HL-60 (cell line): ENCODE measurements at regions not wholly inside any gene's neighbourhood (a gene's known extent, or its start where the extent isn't known, plus 50 kb on each side); places are given as distances from the start of the nearest gene placed in this dataset.

Source experiments
- DNase-seq, 2 experiments: peaks; one replicate each; pipeline ENCODE4 v3.0.0-alpha.2; 2010 to 2020; ENCODE audit warnings: low read depth in 1 of 2, low spot score in 1 of 2
- H3K27ac ChIP-seq: fragments of 250-450 bp; sonication (Bioruptor Pico); replicated peaks from 2 replicates; pipeline ENCODE4 v1.5.1; 2020; ENCODE audit warnings: mild to moderate bottlenecking, moderate library complexity
- H3K27me3 ChIP-seq: fragments of 250-450 bp; sonication (Bioruptor Pico); 2 replicates; pipeline ENCODE4 v1.5.1; 2021; ENCODE audit warnings: mild to moderate bottlenecking, moderate library complexity; ENCODE audit not compliant: insufficient read depth, poor library complexity, severe bottlenecking
- H3K4me3 ChIP-seq: replicated peaks from 2 replicates; pipeline ENCODE4 v1.5.1; 2011; ENCODE audit warnings: mild to moderate bottlenecking, control low read depth, low read length; ENCODE audit not compliant: insufficient read depth
- CTCF ChIP-seq: IDR thresholded peaks from one replicate; pipeline ENCODE4 v1.5.1; 2011; ENCODE audit warnings: low read length, control low read depth, inconsistent platforms; ENCODE audit not compliant: insufficient read depth
- GABPA ChIP-seq: IDR thresholded peaks from 2 replicates; pipeline ENCODE4 v1.6.1; 2012; ENCODE audit warnings: low read depth
- POLR2AphosphoS5 ChIP-seq: IDR thresholded peaks from 2 replicates; pipeline ENCODE4 v1.6.1; 2012; ENCODE audit warnings: low read depth
- REST ChIP-seq: IDR thresholded peaks from 2 replicates; pipeline ENCODE4 v1.6.1; 2012; ENCODE audit warnings: low read depth; ENCODE audit not compliant: insufficient replicate concordance
- SPI1 ChIP-seq: IDR thresholded peaks from 2 replicates; pipeline ENCODE4 v1.6.1; 2012; ENCODE audit warnings: low read depth, mild to moderate bottlenecking, borderline replicate concordance

- no peak overlapping the region for H3K27ac ChIP-seq
- no peak for TF ChIP-seq SPI1
- no peak for TF ChIP-seq CTCF
- TF ChIP-seq GABPA: no peak
- no peak for TF ChIP-seq REST
- TF ChIP-seq POLR2AphosphoS5: no peak
- H3K4me3 ChIP-seq: no peak overlapping the region
- H3K27me3 ChIP-seq: no peaks in the 10 kb centered on the region
- no peak for DNase-seq
Measured at GRCh38 chr7:23967949-23968599, 258.1 kb downstream of the STK31 start.

GRCh38 chr7:23968791-23969190 is 258.8 kb downstream of the STK31 start:
- H3K27ac ChIP-seq: no peak overlapping the region
- no peak for DNase-seq
- TF ChIP-seq REST (no peak), CTCF (no peak), GABPA (no peak), POLR2AphosphoS5 (no peak), SPI1 (no peak)
- no peaks in the 10 kb centered on the region for H3K27me3 ChIP-seq
- no peak overlapping the region for H3K4me3 ChIP-seq

GRCh38 chr7:23969443-23969842 is 259.4 kb downstream of the STK31 start:
- H3K27me3 ChIP-seq: no peaks in the 10 kb centered on the region
- no peak for DNase-seq
- H3K27ac ChIP-seq: no peak overlapping the region
- no peak overlapping the region for H3K4me3 ChIP-seq
- TF ChIP-seq GABPA (no peak), REST (no peak), POLR2AphosphoS5 (no peak), SPI1 (no peak), CTCF (no peak)
